ENCODE measurements at regions not wholly inside any gene's neighbourhood (a gene's known extent, or its start where the extent isn't known, plus 50 kb on each side); places are given as distances from the start of the nearest gene placed in this dataset.

DNA sequence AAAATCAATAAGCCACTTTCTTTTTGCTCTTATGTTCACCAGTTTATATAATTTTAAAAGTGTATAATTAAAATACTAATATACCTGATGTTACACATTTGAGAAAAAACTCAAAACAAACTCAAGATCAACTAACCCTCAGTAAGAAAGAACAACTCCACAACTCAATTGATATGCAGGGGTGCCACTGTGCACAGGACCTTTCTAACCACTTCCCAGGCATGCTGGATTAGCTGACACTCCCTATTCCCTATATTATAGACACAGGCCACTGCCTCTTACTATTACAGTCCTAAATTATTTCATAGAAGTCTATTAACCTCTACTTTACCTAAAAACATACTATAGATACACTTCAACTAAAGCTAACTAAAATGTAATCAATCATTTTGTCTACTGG lies 191.7 kb upstream of the KRR1 start:
- ChIA-PET CTCF (no interaction called here), POLR2A (ENCODE audit: low non-redundant PET) (no interaction called here)
- H3K27ac ChIP-seq: no peak overlapping the region
- no peak for DNase-seq (ENCODE audit: low spot score)
- TF ChIP-seq, protein P1, sequence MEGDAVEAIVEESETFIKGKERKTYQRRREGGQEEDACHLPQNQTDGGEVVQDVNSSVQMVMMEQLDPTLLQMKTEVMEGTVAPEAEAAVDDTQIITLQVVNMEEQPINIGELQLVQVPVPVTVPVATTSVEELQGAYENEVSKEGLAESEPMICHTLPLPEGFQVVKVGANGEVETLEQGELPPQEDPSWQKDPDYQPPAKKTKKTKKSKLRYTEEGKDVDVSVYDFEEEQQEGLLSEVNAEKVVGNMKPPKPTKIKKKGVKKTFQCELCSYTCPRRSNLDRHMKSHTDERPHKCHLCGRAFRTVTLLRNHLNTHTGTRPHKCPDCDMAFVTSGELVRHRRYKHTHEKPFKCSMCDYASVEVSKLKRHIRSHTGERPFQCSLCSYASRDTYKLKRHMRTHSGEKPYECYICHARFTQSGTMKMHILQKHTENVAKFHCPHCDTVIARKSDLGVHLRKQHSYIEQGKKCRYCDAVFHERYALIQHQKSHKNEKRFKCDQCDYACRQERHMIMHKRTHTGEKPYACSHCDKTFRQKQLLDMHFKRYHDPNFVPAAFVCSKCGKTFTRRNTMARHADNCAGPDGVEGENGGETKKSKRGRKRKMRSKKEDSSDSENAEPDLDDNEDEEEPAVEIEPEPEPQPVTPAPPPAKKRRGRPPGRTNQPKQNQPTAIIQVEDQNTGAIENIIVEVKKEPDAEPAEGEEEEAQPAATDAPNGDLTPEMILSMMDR (conservative IDR thresholded peaks at IDR 0.05; ENCODE audit: low read depth): no peak

DNA sequence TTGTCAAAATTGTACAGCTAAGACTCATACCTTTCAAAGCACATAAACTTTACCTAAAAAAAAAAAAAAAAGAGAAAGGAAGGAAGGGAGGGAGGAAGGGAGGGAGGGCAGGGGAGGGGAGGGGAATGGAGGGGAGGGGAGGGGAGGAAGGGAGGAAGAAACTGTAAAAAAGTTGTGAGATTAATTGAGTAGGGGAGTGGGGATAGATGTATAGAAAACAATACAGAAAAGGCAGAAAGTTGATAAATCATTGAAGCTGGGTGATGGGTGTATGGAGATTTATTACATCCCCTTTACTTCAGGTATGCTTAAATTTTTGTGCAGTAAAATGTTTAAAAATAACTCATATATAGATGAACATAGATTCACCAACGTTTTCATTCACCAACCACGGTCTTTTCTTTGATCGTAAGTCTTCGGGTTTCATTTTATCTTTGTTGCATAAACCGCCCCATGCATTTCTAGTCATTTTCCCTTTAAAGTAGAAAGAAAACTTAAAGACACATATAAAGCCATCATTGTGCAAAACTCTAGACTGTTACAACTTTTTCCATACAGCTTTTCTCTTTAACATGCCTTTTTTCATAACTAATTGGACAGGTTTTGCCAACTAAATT lies 191.2 kb upstream of the KRR1 start:
- no peak overlapping the region for H3K27ac ChIP-seq
- POLR2A ChIA-PET (ENCODE audit: low non-redundant PET): no interaction called here
- TF ChIP-seq, protein P1 (conservative IDR thresholded peaks at IDR 0.05; ENCODE audit: low read depth): no peak
- CTCF ChIA-PET: no interaction called here
- no peak for DNase-seq (ENCODE audit: low spot score)

GRCh38 chr12:75701859-75702258 lies 190.4 kb upstream of the KRR1 start:
- TF ChIP-seq, protein P1 (conservative IDR thresholded peaks at IDR 0.05; ENCODE audit: low read depth): no peak
- CTCF ChIA-PET: no interaction called here
- POLR2A ChIA-PET (ENCODE audit: low non-redundant PET): no interaction called here
- no peak overlapping the region for H3K27ac ChIP-seq
- DNase-seq (ENCODE audit: low spot score): no peak

GRCh38 chr12:75699728-75700496 lies 188.5 kb upstream of the KRR1 start:
- TF ChIP-seq, protein P1 (conservative IDR thresholded peaks at IDR 0.05; ENCODE audit: low read depth): no peak
- H3K27ac ChIP-seq: no peak overlapping the region
- DNase-seq (ENCODE audit: low spot score): no peak
- CTCF ChIA-PET: no interaction called here
- POLR2A ChIA-PET (ENCODE audit: low non-redundant PET): no interaction called here

DNA sequence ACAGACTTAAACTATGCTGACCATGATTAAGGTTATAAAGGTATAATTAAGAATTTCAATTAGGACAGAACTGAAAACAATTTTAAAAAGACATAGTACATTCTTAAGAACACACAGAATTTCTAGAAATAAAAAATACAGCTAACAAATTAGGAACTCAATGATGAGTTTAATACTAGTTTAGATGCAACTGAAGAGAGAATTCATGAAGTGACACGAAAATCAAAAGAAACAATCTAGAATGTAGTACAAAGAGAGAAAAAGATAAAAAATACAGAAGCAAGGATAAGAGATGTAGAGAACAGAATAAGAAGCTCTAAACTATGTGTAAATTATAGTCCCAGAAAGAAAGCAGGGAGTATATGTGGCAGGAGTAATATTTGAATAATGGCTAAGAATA lies 187.8 kb upstream of the KRR1 start:
- ChIA-PET CTCF (no interaction called here), POLR2A (ENCODE audit: low non-redundant PET) (no interaction called here)
- TF ChIP-seq, protein P1 (conservative IDR thresholded peaks at IDR 0.05; ENCODE audit: low read depth): no peak
- H3K27ac ChIP-seq: no peak overlapping the region
- no peak for DNase-seq (ENCODE audit: low spot score)

DNA sequence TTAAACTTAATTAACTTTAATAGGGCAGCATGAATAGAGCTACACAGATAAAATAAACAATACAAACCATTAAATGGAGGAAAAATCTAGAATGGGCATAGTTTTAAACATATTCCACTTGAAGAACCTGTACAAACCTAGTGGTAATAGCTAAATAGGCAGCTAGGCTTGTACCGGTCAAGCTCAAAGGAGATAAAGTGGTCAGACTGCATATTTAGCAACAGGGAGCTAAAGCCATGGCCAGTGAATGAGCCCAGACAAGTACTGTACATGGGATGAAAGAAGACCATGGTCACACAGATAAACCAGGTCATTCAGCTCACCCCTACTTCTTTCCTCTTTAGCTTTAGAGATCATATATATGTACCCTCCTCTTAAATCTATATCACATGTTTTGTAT lies 186.6 kb upstream of the KRR1 start:
- H3K27ac ChIP-seq: no peak overlapping the region
- TF ChIP-seq, protein P1 (conservative IDR thresholded peaks at IDR 0.05; ENCODE audit: low read depth): no peak
- DNase-seq (ENCODE audit: low spot score): no peak
- ChIA-PET POLR2A (ENCODE audit: low non-redundant PET) (no interaction called here), CTCF (no interaction called here)

All from RWPE1 (cell line).